Astrocyte of the hippocampus (primary cell): ENCODE measurements at regions not wholly inside any gene's neighbourhood (a gene's known extent, or its start where the extent isn't known, plus 50 kb on each side); places are given as distances from the start of the nearest gene placed in this dataset.
A peak's percentile ranks its signal among the peaks of the same experiment; 100 is the strongest.

ENCODE experiments used
- DNase-seq: peaks from one replicate; pipeline ENCODE4 v3.0.0; 2011; ENCODE audit warnings: low read depth, low spot score

GRCh38 chr6:113442040-113442439 is 415.1 kb upstream of the MARCKS start:
- DNase-seq = no peak

- no peak for DNase-seq
Observed at GRCh38 chr6:113445201-113445600, 411.9 kb upstream of the MARCKS start.

GRCh38 chr6:113447088-113447831 is 409.9 kb upstream of the MARCKS start:
- peak; percentile 72 for DNase-seq

- DNase-seq = no peak
Observed at GRCh38 chr6:113449051-113449450, 408.1 kb upstream of the MARCKS start.

- DNase-seq = no peak
Observed at GRCh38 chr6:113450061-113450465, 407.1 kb upstream of the MARCKS start.

- DNase-seq = no peak
Observed at GRCh38 chr6:113451049-113451448, 406.1 kb upstream of the MARCKS start.

GRCh38 chr6:113457198-113457597 is 399.9 kb upstream of the MARCKS start:
- peak; percentile 93 for DNase-seq

- no peak for DNase-seq
Observed at GRCh38 chr6:113457751-113458150, 399.4 kb upstream of the MARCKS start.

GRCh38 chr6:113458368-113459010 is 398.7 kb upstream of the MARCKS start:
- DNase-seq = peak; percentile 46

GRCh38 chr6:113461153-113461932 is 395.8 kb upstream of the MARCKS start:
- no peak for DNase-seq

GRCh38 chr6:113464536-113464935 is 392.6 kb upstream of the MARCKS start:
- DNase-seq = no peak

- DNase-seq = peak; percentile 37
Observed at GRCh38 chr6:113464960-113465359, 392.2 kb upstream of the MARCKS start.

GRCh38 chr6:113466526-113466925 is 390.6 kb upstream of the MARCKS start:
- no peak for DNase-seq

GRCh38 chr6:113475392-113475791 is 381.8 kb upstream of the MARCKS start:
- no peak for DNase-seq

- DNase-seq = no peak
Observed at GRCh38 chr6:113476937-113477839, 380.0 kb upstream of the MARCKS start.

GRCh38 chr6:113480616-113481015 is 376.5 kb upstream of the MARCKS start:
- no peak for DNase-seq

GRCh38 chr6:113481458-113481857 is 375.7 kb upstream of the MARCKS start:
- no peak for DNase-seq

- no peak for DNase-seq
Observed at GRCh38 chr6:113481910-113482309, 375.2 kb upstream of the MARCKS start.

GRCh38 chr6:113482771-113483170 is 374.4 kb upstream of the MARCKS start:
- DNase-seq = no peak

GRCh38 chr6:113486199-113486598 is 370.9 kb upstream of the MARCKS start:
- no peak for DNase-seq

- no peak for DNase-seq
Observed at GRCh38 chr6:113487489-113488058, 369.6 kb upstream of the MARCKS start.
